ENCODE measurements at regions not wholly inside any gene's neighbourhood (a gene's known extent, or its start where the extent isn't known, plus 50 kb on each side); places are given as distances from the start of the nearest gene placed in this dataset.

DNA sequence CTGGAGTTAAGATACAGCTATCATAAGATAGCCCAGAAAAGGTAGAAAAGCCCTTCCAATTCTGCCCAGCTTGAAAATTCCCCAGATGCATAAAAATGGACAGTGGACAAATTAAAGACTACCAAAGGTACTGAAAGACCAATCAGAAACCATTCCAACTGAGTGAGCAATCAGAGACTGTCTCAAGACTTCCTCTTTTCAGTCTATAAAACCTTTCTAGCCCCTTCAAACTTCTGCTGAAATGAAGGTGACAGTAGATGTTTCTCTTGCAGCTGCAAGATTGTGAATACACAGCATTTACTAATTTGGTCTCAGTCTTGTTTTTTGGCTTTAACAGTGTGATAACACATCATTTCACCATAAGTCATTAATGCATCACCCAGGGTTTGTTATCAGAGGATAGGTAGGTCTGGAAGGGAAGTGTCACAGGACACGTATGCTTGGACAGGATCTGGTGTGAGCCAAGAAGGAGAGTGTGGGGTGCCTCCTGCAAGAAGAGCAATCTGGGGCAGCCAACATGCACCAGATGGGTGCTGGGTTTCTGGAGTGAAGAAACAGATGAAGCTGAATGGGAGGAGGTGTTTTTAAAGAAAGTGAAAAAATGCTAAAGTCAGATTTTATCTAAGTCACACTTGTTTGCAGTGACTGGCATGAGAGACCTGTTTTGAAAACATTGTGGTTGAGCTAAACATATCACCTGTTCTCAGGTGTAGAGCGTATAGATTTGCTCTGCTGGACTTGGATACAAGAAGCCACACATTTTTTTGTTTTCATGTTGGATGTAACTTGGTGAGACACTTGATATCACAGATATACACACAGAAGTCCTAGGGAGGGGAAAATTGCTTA, 75.3 kb upstream of the DDX18 start:
- Histone ChIP-seq H3F3A (ENCODE audit: low read depth) (no peaks in the 10 kb centered on the region), H3K4me2 (no peak overlapping the region), H3K79me2 (ENCODE audit: low read depth) (no peaks in the 10 kb centered on the region), H3K27ac (no peak overlapping the region), H3K36me3 (no peaks in the 10 kb centered on the region), H3K4me1 (no peaks in the 10 kb centered on the region), H3K9ac (no peak overlapping the region), H3K9me3 (ENCODE audit: low read depth) (no peaks in the 10 kb centered on the region), H2AFZ (replicated peaks) (no peak overlapping the region), H3K27me3 (no peaks in the 10 kb centered on the region), H4K20me1 (ENCODE audit: low read depth) (no peaks in the 10 kb centered on the region), H3K4me3 (no peak overlapping the region)
- no peak overlapping the region for H3K27ac Mint-ChIP-seq
- H3K9me3 Mint-ChIP-seq, result no peaks in the 10 kb centered on the region
- H3K4me1 Mint-ChIP-seq, result peaks cover 3% of the 10 kb centered on the region
- no peak overlapping the region for H3K4me3 Mint-ChIP-seq
- DNase-seq (ENCODE audit: low spot score), result no peak
- TF ChIP-seq CTCF (IDR thresholded peaks at IDR 0.05), result no peak
- H3K27me3 Mint-ChIP-seq (ENCODE audit: insufficient read depth, low read depth), result no peaks in the 10 kb centered on the region
- no peaks in the 10 kb centered on the region for H3K36me3 Mint-ChIP-seq

DNA sequence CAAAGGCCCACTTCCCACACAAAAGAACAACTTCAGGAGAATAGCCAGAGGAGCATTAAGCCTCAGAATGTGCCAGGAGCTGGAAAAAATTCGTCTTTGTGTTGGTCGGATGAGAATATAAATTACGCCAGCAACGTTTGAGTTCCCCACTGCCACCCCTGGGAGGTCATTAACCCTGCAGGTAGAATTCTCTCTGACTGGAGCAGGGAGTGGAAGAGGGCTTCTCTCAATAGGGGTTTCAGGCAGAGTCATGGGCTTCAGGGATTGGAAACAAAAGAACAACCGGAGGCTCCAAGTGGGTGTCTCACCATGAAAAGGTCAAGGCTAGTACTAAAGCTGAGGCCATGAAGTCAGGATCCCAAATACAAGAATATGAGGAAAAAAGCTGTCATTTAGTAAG, 69.0 kb upstream of the DDX18 start:
- H3K4me3 Mint-ChIP-seq, result no peak overlapping the region
- H3F3A ChIP-seq (ENCODE audit: low read depth), result no peaks in the 10 kb centered on the region
- H3K27me3 ChIP-seq, result no peaks in the 10 kb centered on the region
- no peak overlapping the region for H2AFZ ChIP-seq (replicated peaks)
- H3K27ac Mint-ChIP-seq, result no peak overlapping the region
- no peaks in the 10 kb centered on the region for H3K36me3 ChIP-seq
- H3K79me2 ChIP-seq (ENCODE audit: low read depth), result no peaks in the 10 kb centered on the region
- H3K27me3 Mint-ChIP-seq (ENCODE audit: insufficient read depth, low read depth), result no peaks in the 10 kb centered on the region
- H3K4me1 ChIP-seq, result peaks cover 6% of the 10 kb centered on the region
- H3K36me3 Mint-ChIP-seq, result no peaks in the 10 kb centered on the region
- no peaks in the 10 kb centered on the region for H3K9me3 ChIP-seq (ENCODE audit: low read depth)
- no peak overlapping the region for H3K4me2 ChIP-seq
- no peak overlapping the region for H3K4me3 ChIP-seq
- peak; percentile 10 for DNase-seq (ENCODE audit: low spot score)
- H3K27ac ChIP-seq, result no peak overlapping the region
- peaks cover 17% of the 10 kb centered on the region for H3K4me1 Mint-ChIP-seq
- no peaks in the 10 kb centered on the region for H4K20me1 ChIP-seq (ENCODE audit: low read depth)
- H3K9ac ChIP-seq, result no peak overlapping the region
- TF ChIP-seq EZH2phosphoT487 (IDR thresholded peaks at IDR 0.05) (no peak), CTCF (IDR thresholded peaks at IDR 0.05) (no peak), EZH2 (IDR thresholded peaks at IDR 0.05) (no peak)
- H3K9me3 Mint-ChIP-seq, result peaks cover 3% of the 10 kb centered on the region

DNA sequence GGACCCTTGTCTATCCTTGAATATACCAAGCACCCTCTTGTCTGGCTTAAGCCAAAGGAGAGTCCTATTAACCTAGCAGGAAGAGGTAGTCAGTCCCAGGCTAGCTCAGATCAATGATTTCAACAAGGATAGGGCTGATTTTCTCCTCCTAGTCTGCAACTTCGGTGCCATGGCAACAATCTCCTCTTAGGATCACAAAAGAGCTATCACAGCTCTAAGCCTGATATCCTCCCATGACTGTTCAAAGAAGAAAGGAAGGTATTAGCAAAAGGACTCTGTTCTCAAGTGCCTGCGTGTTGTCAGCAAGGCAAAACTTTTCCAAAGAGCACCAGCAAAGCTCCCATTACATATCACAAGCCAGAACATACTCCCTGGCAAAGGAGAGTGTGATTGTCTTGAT, 58.7 kb upstream of the DDX18 start:
- Histone ChIP-seq H3K4me2 (no peak overlapping the region), H3K9ac (no peak overlapping the region), H3K36me3 (no peaks in the 10 kb centered on the region), H4K20me1 (ENCODE audit: low read depth) (no peaks in the 10 kb centered on the region), H3K27me3 (no peaks in the 10 kb centered on the region), H3K4me1 (no peaks in the 10 kb centered on the region), H3K9me3 (ENCODE audit: low read depth) (no peaks in the 10 kb centered on the region), H2AFZ (replicated peaks) (no peak overlapping the region), H3K79me2 (ENCODE audit: low read depth) (no peaks in the 10 kb centered on the region), H3F3A (ENCODE audit: low read depth) (no peaks in the 10 kb centered on the region), H3K27ac (no peak overlapping the region), H3K4me3 (no peak overlapping the region)
- no peak for TF ChIP-seq CTCF (IDR thresholded peaks at IDR 0.05)
- TF ChIP-seq EZH2phosphoT487 (IDR thresholded peaks at IDR 0.05), result no peak
- no peak for TF ChIP-seq EZH2 (IDR thresholded peaks at IDR 0.05)
- H3K36me3 Mint-ChIP-seq, result no peaks in the 10 kb centered on the region
- no peak overlapping the region for H3K4me3 Mint-ChIP-seq
- H3K27me3 Mint-ChIP-seq (ENCODE audit: insufficient read depth, low read depth), result no peaks in the 10 kb centered on the region
- DNase-seq (ENCODE audit: low spot score), result peak; percentile 16
- peaks cover 4% of the 10 kb centered on the region for H3K4me1 Mint-ChIP-seq
- no peak overlapping the region for H3K27ac Mint-ChIP-seq
- H3K9me3 Mint-ChIP-seq, result no peaks in the 10 kb centered on the region

Data from neural progenitor cell (in vitro differentiated cells).